Spleen (tissue), 11 donors: ENCODE measurements at regions not wholly inside any gene's neighbourhood (a gene's known extent, or its start where the extent isn't known, plus 50 kb on each side); places are given as distances from the start of the nearest gene placed in this dataset.

Source experiments
- DNase-seq: peaks from one replicate; pipeline ENCODE4 v3.0.0-alpha.2; 2020
- H3K27ac ChIP-seq, 8 donors: fragments of 200-600 bp; sonication (generic) in 7 of 8; 1 replicate in 4 of 8; 2 replicates in 4 of 8; pipeline versions ENCODE4 v1.5.0 to v1.8.0; 2016 to 2021; ENCODE audit warnings: inconsistent platforms in 4 of 8, mild to moderate bottlenecking in 4 of 8, moderate library complexity in 1 of 8
- H3K27me3 ChIP-seq, 7 donors: fragments of 200-600 bp; sonication (generic) in 6 of 7; replicated peaks in 1 of 7; 1 replicate in 4 of 7; 2 replicates in 3 of 7; pipeline versions ENCODE4 v1.5.0 to v1.8.0; 2016 to 2021; ENCODE audit warnings: inconsistent platforms in 3 of 7, mild to moderate bottlenecking in 1 of 7
- H3K36me3 ChIP-seq, 6 donors: fragments of 200-600 bp; sonication (generic) in 5 of 6; 1 replicate in 4 of 6; 2 replicates in 2 of 6; pipeline versions ENCODE4 v1.5.0 to v1.8.0; 2016 to 2021; ENCODE audit warnings: inconsistent platforms in 2 of 6
- H3K4me1 ChIP-seq, 6 donors: fragments of 200-600 bp; sonication (generic) in 5 of 6; 1 replicate in 3 of 6; 2 replicates in 3 of 6; pipeline versions ENCODE4 v1.5.0 to v1.8.0; 2016 to 2021; ENCODE audit warnings: inconsistent platforms in 3 of 6
- H3K4me3 ChIP-seq, 8 donors: fragments of 200-600 bp; sonication (generic) in 7 of 8; 1 replicate in 4 of 8; 2 replicates in 4 of 8; pipeline versions ENCODE4 v1.5.0 to v1.8.0; 2016 to 2021; ENCODE audit warnings: inconsistent platforms in 4 of 8, mild to moderate bottlenecking in 4 of 8, moderate library complexity in 2 of 8
- H3K9me3 ChIP-seq, 8 donors: fragments of 200-600 bp; sonication (generic) in 7 of 8; 1 replicate in 4 of 8; 2 replicates in 4 of 8; pipeline versions ENCODE4 v1.5.0 to v1.8.0; 2016 to 2021; ENCODE audit warnings: inconsistent platforms in 4 of 8
- CTCF ChIP-seq, 11 experiments: fragments of 200-600 bp in 7 of 11; fragments of 450-650 bp in 4 of 11; sonication (generic) in 4 of 11; IDR thresholded peaks in 8 of 11; conservative IDR thresholded peaks in 3 of 11; 1 replicate in 7 of 11; 2 replicates in 4 of 11; pipeline versions ENCODE4 v1.4.0 to v1.8.0; 2016 to 2021; ENCODE audit warnings: antibody characterized with exemption in 11 of 11, inconsistent platforms in 4 of 11, mild to moderate bottlenecking in 1 of 11
- POLR2A ChIP-seq, 3 donors: fragments of 450-650 bp; IDR thresholded peaks; one replicate each; pipeline ENCODE4 v1.5.1; 2017; ENCODE audit warnings: antibody characterized with exemption in 3 of 3, mild to moderate bottlenecking in 1 of 3
- POLR2AphosphoS5 ChIP-seq, 3 donors: sonication (generic); formaldehyde crosslinking; IDR thresholded peaks; one replicate each; pipeline ENCODE4 v1.5.1; 2017; ENCODE audit warnings: antibody characterized with exemption in 3 of 3
- WGBS, 5 donors: extraction: QIAGEN DNeasy Blood & Tissue Kit in 3 of 5; methylation state at CpG; one replicate each; pipeline versions ENCODE4 v1.1.5 to v1.1.7; 2013 to 2018; 5-methylcytosine and 5-hydroxymethylcytosine counted together
- intact Hi-C: fragments of 100-400 bp; cut with DNase I; formaldehyde crosslinking; loops from one replicate; pipeline ENCODE4 v1.15.0; 2023; ENCODE audit warnings: low total_unique reads
- donor health status: healthy with polysubstance abuse.
- donor health status: DM: no; HTN: no; CAD: no; lungs with moderate emphysema.
- donor health status: DM: no; HTN: no; CAD: no.
- donor health status: Bipolar disorder and iron deficiency.
- donor health status: healthy.
- donor health status: DM: no; HTN: no; CAD: no.
- donor health status: DM: yes; HTN: yes; CAD: no.

DNA sequence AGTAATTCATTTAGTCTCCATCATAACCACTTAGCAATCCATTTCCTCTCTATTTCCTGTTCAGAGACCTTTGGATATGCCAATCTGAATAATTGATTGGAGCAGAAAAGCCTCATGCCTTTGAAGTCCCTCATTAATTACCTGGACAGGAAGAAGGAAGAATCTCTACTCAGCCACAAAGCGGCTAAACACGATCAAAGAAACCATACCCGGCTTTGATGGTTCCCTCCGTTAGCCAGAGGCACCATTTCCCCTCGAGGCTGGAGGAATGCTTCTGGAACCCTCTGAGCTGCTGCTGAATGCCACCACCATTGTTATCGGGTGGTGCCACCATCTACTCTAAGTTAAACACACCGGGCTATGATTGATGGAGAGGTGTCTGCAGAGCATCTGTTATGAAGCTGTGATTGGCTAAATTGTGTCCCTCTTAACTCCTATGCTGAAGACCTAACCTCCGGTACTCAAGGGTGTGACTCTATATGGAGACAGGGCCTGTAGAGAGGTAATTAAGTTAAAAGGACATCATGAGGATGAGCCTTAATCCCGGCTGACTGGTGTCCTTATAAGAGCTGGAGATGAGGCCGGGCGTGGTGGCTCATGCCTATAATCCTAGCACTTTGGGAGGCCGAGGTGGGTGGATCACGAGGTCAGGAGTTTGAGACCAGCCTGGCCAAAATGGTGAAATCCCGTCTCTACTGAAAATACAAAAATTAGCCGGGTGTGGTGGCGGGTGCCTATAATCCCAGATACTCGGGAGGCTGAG is 168.6 kb downstream of the CTTN start:
- Histone ChIP-seq H3K4me1 (peaks cover 0 to 20% (median 14%) of the 10 kb centered on the region in 6 donors), H3K27me3 (peaks cover 0 to 36% (median 0%) of the 10 kb centered on the region in 7 donors), H3K9me3 (no peaks in the 10 kb centered on the region), H3K36me3 (no peaks in the 10 kb centered on the region), H3K27ac (no peak overlapping the region), H3K4me3 (no peak overlapping the region)
- 76 to 82% (median 79%) methylated on average over 17 of the region's 17 CpGs for WGBS, 5 donors
- intact Hi-C loops, result no loop called here
- TF ChIP-seq CTCF (IDR thresholded peaks at IDR 0.05 in 8 of 11, conservative IDR thresholded peaks at IDR 0.05 in 3 of 11), result no peak
- TF ChIP-seq POLR2AphosphoS5 (IDR thresholded peaks at IDR 0.05), result no peak
- TF ChIP-seq POLR2A (IDR thresholded peaks at IDR 0.05), result no peak
- no peak for DNase-seq

GRCh38 chr11:70567680-70568034 is 169.3 kb downstream of the CTTN start:
- Histone ChIP-seq H3K9me3 (no peaks in the 10 kb centered on the region), H3K36me3 (no peaks in the 10 kb centered on the region), H3K27ac (peak overlapping the region in 5 of 8 donors; percentile 50 to 70 (median 64)), H3K4me1 (peaks cover 0 to 20% (median 14%) of the 10 kb centered on the region in 6 donors), H3K27me3 (peaks cover 0 to 36% (median 0%) of the 10 kb centered on the region in 7 donors), H3K4me3 (peak overlapping the region in 5 of 8 donors; percentile 10 to 51 (median 19))
- intact Hi-C loops, result no loop called here
- DNase-seq, result no peak
- TF ChIP-seq POLR2A (IDR thresholded peaks at IDR 0.05), result no peak
- no peak for TF ChIP-seq CTCF (IDR thresholded peaks at IDR 0.05 in 8 of 11, conservative IDR thresholded peaks at IDR 0.05 in 3 of 11)
- TF ChIP-seq POLR2AphosphoS5 (IDR thresholded peaks at IDR 0.05), result no peak
- whole genome bisulfite sequencing, 5 donors, result 53 to 71% (median 61%) methylated on average over 8 of the region's 8 CpGs

DNA sequence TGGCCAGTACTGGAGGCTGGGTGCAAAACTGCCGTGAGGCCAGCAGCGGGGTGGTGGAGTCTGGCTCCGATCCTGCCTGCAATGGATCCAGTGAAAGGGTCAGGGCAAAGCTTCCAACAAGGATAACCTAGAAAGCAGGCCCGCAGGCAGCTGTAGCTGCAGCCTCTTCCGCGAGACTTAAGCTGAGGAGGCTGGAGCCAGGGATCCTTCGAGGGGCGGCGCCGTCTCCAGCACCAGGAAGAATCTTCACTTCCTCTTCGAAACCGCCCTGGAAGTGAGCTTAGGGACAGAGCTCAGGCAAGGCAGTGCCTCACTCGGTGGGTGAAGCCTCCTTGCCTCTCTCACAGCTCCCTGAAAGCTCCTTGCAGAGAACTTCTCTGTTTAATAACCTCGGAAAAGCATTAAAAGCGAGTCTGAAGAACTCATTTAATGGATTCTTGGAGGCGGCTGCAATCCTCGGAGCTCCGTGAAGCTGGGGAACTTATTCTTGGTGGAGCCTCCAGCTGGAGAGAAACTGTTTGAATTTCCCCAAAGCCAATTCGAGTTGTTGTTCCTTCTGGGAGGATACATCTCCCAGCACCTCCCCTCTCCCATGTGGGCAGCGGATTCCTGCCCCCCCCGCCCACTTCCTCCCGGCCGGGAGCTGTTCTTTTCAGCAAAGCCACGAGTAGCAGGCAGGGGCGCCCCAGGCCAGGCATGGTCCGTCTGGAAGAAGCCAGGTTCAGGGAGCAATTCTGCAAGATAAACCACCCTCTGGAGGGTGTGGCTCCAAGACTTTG is 169.9 kb downstream of the CTTN start:
- intact Hi-C loops, result no loop called here
- TF ChIP-seq CTCF (IDR thresholded peaks at IDR 0.05 in 8 of 11, conservative IDR thresholded peaks at IDR 0.05 in 3 of 11) (peak in 4 of 11 experiments; percentile 19 to 46 (median 32)), POLR2A (IDR thresholded peaks at IDR 0.05) (no peak), POLR2AphosphoS5 (IDR thresholded peaks at IDR 0.05) (no peak)
- Histone ChIP-seq H3K36me3 (no peaks in the 10 kb centered on the region), H3K9me3 (no peaks in the 10 kb centered on the region), H3K27ac (peak overlapping the region in 5 of 8 donors; percentile 50 to 70 (median 64)), H3K4me1 (peaks cover 0 to 20% (median 14%) of the 10 kb centered on the region in 6 donors), H3K4me3 (peak overlapping the region in 6 of 8 donors; percentile 1 to 51 (median 16)), H3K27me3 (peaks cover 0 to 36% (median 0%) of the 10 kb centered on the region in 7 donors)
- DNase-seq, result peak; percentile 71
- 3 to 10% (median 4%) methylated on average over 19 to 26 of the region's 26 CpGs for WGBS, 5 donors
